ENCODE measurements at regions not wholly inside any gene's neighbourhood (a gene's known extent, or its start where the extent isn't known, plus 50 kb on each side); places are given as distances from the start of the nearest gene placed in this dataset.

- Histone ChIP-seq H3K9ac (ENCODE audit: insufficient read depth, low read length, poor library complexity, severe bottlenecking) (no peak overlapping the region), H3K36me3 (replicated peaks in 1 of 2; ENCODE audit: control insufficient read depth in 1 of 2, insufficient read depth in 2 of 2, low read length in 2 of 2) (no peaks in the 10 kb centered on the region), H3K4me1 (ENCODE audit: control insufficient read depth in 1 of 2, insufficient read depth in 2 of 2, low read length in 2 of 2) (peaks cover 31 to 35% of the 10 kb centered on the region in 2 donors), H3K27me3 (ENCODE audit: control insufficient read depth in 2 of 2, insufficient read depth in 2 of 2, low read length in 2 of 2) (no peaks in the 10 kb centered on the region), H3K79me2 (ENCODE audit: insufficient read depth, low read length) (no peaks in the 10 kb centered on the region), H3K9me3 (replicated peaks in 1 of 2; ENCODE audit: control insufficient read depth in 1 of 2, insufficient read depth in 1 of 2, low read length in 2 of 2) (no peaks in the 10 kb centered on the region), H3K4me2 (replicated peaks; ENCODE audit: extremely low read depth, low read length, poor library complexity, severe bottlenecking) (no peak overlapping the region), H3K4me3 (replicated peaks in 1 of 3; ENCODE audit: low read depth in 2 of 3, low read length in 3 of 3) (no peak overlapping the region), H4K20me1 (ENCODE audit: insufficient read depth, low read length) (no peaks in the 10 kb centered on the region), H2AFZ (ENCODE audit: insufficient read depth, low read depth, low read length, poor library complexity, severe bottlenecking) (no peak overlapping the region), H3K27ac (ENCODE audit: low read depth in 1 of 2, low read length in 2 of 2) (no peak overlapping the region)
- no peak for DNase-seq
- peaks cover 2 to 4% (median 3%) of the 10 kb centered on the region in 3 donors for H3K27me3 Mint-ChIP-seq (ENCODE audit: low read depth in 3 of 3)
- H3K27ac Mint-ChIP-seq = peak overlapping the region in 2 of 7 donors; percentile 1 to 66
- intact Hi-C loops (cut with micrococcal nuclease) = loop anchor here (5.0 to 10.0 kb wide), 3 partner anchors 33 to 315 kb away; partner anchors contain the start of gene ID2 (in 1 of the 2)
- H3K9me3 Mint-ChIP-seq = no peaks in the 10 kb centered on the region
- WGBS (ENCODE audit: insufficient coverage) = 98% methylated on average over 8 of the region's 11 CpGs
- TF ChIP-seq CTCF (IDR thresholded peaks at IDR 0.05) = no peak
- no peak overlapping the region for H3K4me3 Mint-ChIP-seq
- peaks cover 44% of the 10 kb centered on the region for H3K4me1 Mint-ChIP-seq
- H3K36me3 Mint-ChIP-seq = peaks cover 0 to 7% of the 10 kb centered on the region in 2 donors
Observed at GRCh38 chr2:8549273-8549922, 132.5 kb upstream of the ID2 start.

- no peak overlapping the region for H3K4me3 ChIP-seq (replicated peaks in 1 of 3; ENCODE audit: low read depth in 2 of 3, low read length in 3 of 3)
- H3K27me3 ChIP-seq (ENCODE audit: control insufficient read depth in 2 of 2, insufficient read depth in 2 of 2, low read length in 2 of 2) = no peaks in the 10 kb centered on the region
- H3K9me3 ChIP-seq (replicated peaks in 1 of 2; ENCODE audit: control insufficient read depth in 1 of 2, insufficient read depth in 1 of 2, low read length in 2 of 2) = peaks cover under 1 to 2% of the 10 kb centered on the region in 2 donors
- Mint-ChIP-seq H3K36me3 (peaks cover 0 to 7% of the 10 kb centered on the region in 2 donors), H3K4me3 (no peak overlapping the region), H3K9me3 (peaks cover 0 to 3% (median under 1%) of the 10 kb centered on the region in 7 donors), H3K27ac (no peak overlapping the region), H3K4me1 (peaks cover 39% of the 10 kb centered on the region), H3K27me3 (ENCODE audit: low read depth in 3 of 3) (peaks cover 2 to 3% (median 3%) of the 10 kb centered on the region in 3 donors)
- peaks cover 26 to 30% of the 10 kb centered on the region in 2 donors for H3K4me1 ChIP-seq (ENCODE audit: control insufficient read depth in 1 of 2, insufficient read depth in 2 of 2, low read length in 2 of 2)
- WGBS (ENCODE audit: insufficient coverage) = no CpG with 5 or more reads among the region's 4 CpGs
- intact Hi-C loops (cut with micrococcal nuclease) = loop anchor here (5.0 to 10.0 kb wide), 3 partner anchors 32 to 315 kb away; partner anchors contain the start of gene ID2 (in 1 of the 2)
- H4K20me1 ChIP-seq (ENCODE audit: insufficient read depth, low read length) = no peaks in the 10 kb centered on the region
- H3K27ac ChIP-seq (ENCODE audit: low read depth in 1 of 2, low read length in 2 of 2) = no peak overlapping the region
- DNase-seq = no peak
- no peak overlapping the region for H3K4me2 ChIP-seq (replicated peaks; ENCODE audit: extremely low read depth, low read length, poor library complexity, severe bottlenecking)
- TF ChIP-seq CTCF (IDR thresholded peaks at IDR 0.05) = no peak
- H3K79me2 ChIP-seq (ENCODE audit: insufficient read depth, low read length) = no peaks in the 10 kb centered on the region
- H2AFZ ChIP-seq (ENCODE audit: insufficient read depth, low read depth, low read length, poor library complexity, severe bottlenecking) = no peak overlapping the region
- no peak overlapping the region for H3K9ac ChIP-seq (ENCODE audit: insufficient read depth, low read length, poor library complexity, severe bottlenecking)
- H3K36me3 ChIP-seq (replicated peaks in 1 of 2; ENCODE audit: control insufficient read depth in 1 of 2, insufficient read depth in 2 of 2, low read length in 2 of 2) = no peaks in the 10 kb centered on the region
Observed at GRCh38 chr2:8549942-8550341, 131.9 kb upstream of the ID2 start.

Measured in CD14-positive monocyte (primary cell).